GM18909 (cell line): ENCODE measurements at regions not wholly inside any gene's neighbourhood (a gene's known extent, or its start where the extent isn't known, plus 50 kb on each side); places are given as distances from the start of the nearest gene placed in this dataset.
A peak's percentile ranks its signal among the peaks of the same experiment; 100 is the strongest.
"Not testable (repeated sequence)": the region's sequence is repeated elsewhere in the genome, so short reads cannot be mapped to it uniquely, and the experiment has no call there.

Experiments
- ATAC-seq: cut with Tn5 transposase; IDR thresholded peaks from one replicate; pipeline ENCODE4 v1.9.1; 2021; ENCODE audit warnings: mild to moderate bottlenecking; ENCODE audit not compliant: unreplicated experiment, poor library complexity

GRCh38 chr11:47928426-47928825 is 51.9 kb upstream of the PTPRJ start:
- ATAC-seq: no peak

GRCh38 chr11:47924184-47924691 is 56.1 kb upstream of the PTPRJ start:
- ATAC-seq: no peak

GRCh38 chr11:47923667-47924066 is 56.7 kb upstream of the PTPRJ start:
- ATAC-seq: no peak

GRCh38 chr11:47921080-47921555 is 59.2 kb upstream of the PTPRJ start:
- not testable (repeated sequence) for ATAC-seq

- ATAC-seq: no peak
Measured at GRCh38 chr11:47918882-47919495, 61.4 kb upstream of the PTPRJ start.

- peak; percentile 10 for ATAC-seq
Measured at GRCh38 chr11:47918370-47918690, 62.0 kb upstream of the PTPRJ start.

- peak; percentile 44 for ATAC-seq
Measured at GRCh38 chr11:47917599-47918369, 62.6 kb upstream of the PTPRJ start.

GRCh38 chr11:47916361-47916841 is 64.0 kb upstream of the PTPRJ start:
- ATAC-seq: no peak

- no peak for ATAC-seq
Measured at GRCh38 chr11:47915783-47916182, 64.6 kb upstream of the PTPRJ start.

GRCh38 chr11:47915374-47915773 is 65.0 kb upstream of the PTPRJ start:
- no peak for ATAC-seq

GRCh38 chr11:47914743-47915142 is 65.6 kb upstream of the PTPRJ start:
- no peak for ATAC-seq

- ATAC-seq: no peak
Measured at GRCh38 chr11:47913529-47914244, 65.5 kb upstream of the NUP160 start.

- no peak for ATAC-seq
Measured at GRCh38 chr11:47912843-47913437, 64.8 kb upstream of the NUP160 start.

GRCh38 chr11:47911149-47911548 is 63.0 kb upstream of the NUP160 start:
- no peak for ATAC-seq

- ATAC-seq: no peak
Measured at GRCh38 chr11:47908198-47908597, 60.0 kb upstream of the NUP160 start.

GRCh38 chr11:47907499-47907898 is 59.3 kb upstream of the NUP160 start:
- ATAC-seq: no peak

- no peak for ATAC-seq
Measured at GRCh38 chr11:47906066-47906465, 57.9 kb upstream of the NUP160 start.

GRCh38 chr11:47905358-47906059 is 57.4 kb upstream of the NUP160 start:
- no peak for ATAC-seq

- no peak for ATAC-seq
Measured at GRCh38 chr11:47904808-47905207, 56.7 kb upstream of the NUP160 start.

GRCh38 chr11:47904048-47904447 is 55.9 kb upstream of the NUP160 start:
- no peak for ATAC-seq
